ENCODE measurements at regions not wholly inside any gene's neighbourhood (a gene's known extent, or its start where the extent isn't known, plus 50 kb on each side); places are given as distances from the start of the nearest gene placed in this dataset.

- TF ChIP-seq, protein P1, sequence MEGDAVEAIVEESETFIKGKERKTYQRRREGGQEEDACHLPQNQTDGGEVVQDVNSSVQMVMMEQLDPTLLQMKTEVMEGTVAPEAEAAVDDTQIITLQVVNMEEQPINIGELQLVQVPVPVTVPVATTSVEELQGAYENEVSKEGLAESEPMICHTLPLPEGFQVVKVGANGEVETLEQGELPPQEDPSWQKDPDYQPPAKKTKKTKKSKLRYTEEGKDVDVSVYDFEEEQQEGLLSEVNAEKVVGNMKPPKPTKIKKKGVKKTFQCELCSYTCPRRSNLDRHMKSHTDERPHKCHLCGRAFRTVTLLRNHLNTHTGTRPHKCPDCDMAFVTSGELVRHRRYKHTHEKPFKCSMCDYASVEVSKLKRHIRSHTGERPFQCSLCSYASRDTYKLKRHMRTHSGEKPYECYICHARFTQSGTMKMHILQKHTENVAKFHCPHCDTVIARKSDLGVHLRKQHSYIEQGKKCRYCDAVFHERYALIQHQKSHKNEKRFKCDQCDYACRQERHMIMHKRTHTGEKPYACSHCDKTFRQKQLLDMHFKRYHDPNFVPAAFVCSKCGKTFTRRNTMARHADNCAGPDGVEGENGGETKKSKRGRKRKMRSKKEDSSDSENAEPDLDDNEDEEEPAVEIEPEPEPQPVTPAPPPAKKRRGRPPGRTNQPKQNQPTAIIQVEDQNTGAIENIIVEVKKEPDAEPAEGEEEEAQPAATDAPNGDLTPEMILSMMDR (IDR thresholded peaks at IDR 0.05), result no peak
- TF ChIP-seq POLR2A (IDR thresholded peaks at IDR 0.05), result no peak
Observed at GRCh38 chr12:13339091-13339490, 142.6 kb downstream of the EMP1 start.
